ENCODE measurements at regions not wholly inside any gene's neighbourhood (a gene's known extent, or its start where the extent isn't known, plus 50 kb on each side); places are given as distances from the start of the nearest gene placed in this dataset.

- TF ChIP-seq REST (IDR thresholded peaks at IDR 0.05; ENCODE audit: borderline replicate concordance) = no peak
- TF ChIP-seq REST (CRISPR knock-in tag; IDR thresholded peaks at IDR 0.05; ENCODE audit: low read depth) = no peak
These were observed 607.8 kb downstream of the BNC2 start (continued) for GRCh38 chr9:16262477-16263261.

Measured in K562 (cell line).